ENCODE measurements at regions not wholly inside any gene's neighbourhood (a gene's known extent, or its start where the extent isn't known, plus 50 kb on each side); places are given as distances from the start of the nearest gene placed in this dataset.

DNA sequence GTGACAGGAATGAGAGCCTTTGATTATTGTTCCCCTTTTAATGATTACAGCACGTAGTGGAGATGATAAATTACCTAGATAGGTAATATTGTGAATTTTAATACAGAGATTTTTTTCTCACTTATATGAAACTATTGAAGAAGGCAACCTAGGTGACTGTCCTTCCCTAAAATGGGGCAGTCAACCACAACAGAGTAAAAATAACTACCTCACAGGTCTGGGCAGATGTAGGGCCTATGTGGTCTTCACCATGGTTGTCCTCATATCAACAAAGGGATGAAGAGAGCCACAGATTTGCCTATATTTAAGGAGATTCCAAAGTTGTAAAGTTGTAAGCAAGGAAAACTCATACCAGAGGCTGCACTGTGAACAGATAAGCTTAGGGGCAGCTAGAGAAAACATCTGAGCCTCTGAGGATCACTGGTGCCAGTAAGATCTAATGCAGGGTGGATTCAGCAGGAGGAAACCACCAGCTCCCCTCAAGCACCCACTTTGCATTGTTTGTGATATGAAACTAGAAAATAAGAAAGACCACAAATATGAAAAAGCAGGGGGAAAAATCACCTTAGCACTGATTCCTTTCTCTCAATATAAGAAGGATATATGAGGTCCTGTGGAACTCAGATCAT is 547.9 kb upstream of the GALNTL6 start:
- H3K9me3 ChIP-seq (replicated peaks; ENCODE audit: control insufficient read depth, insufficient read depth, low read length) = peaks cover 2% of the 10 kb centered on the region
- TF ChIP-seq FOS (IDR thresholded peaks at IDR 0.05; ENCODE audit: borderline replicate concordance, insufficient read depth, low read length) (no peak), JUN (IDR thresholded peaks at IDR 0.05; ENCODE audit: borderline replicate concordance, insufficient read depth, insufficient read length, low read depth) (no peak), GATA2 (IDR thresholded peaks at IDR 0.05; ENCODE audit: insufficient read depth, insufficient read length, low read depth, low read length) (no peak), POLR2AphosphoS5 (IDR thresholded peaks at IDR 0.05; ENCODE audit: insufficient read depth, low read depth, low read length) (no peak), POLR2A (IDR thresholded peaks at IDR 0.05; ENCODE audit: low read depth, low read length) (no peak)
- TF ChIP-seq, protein P1, sequence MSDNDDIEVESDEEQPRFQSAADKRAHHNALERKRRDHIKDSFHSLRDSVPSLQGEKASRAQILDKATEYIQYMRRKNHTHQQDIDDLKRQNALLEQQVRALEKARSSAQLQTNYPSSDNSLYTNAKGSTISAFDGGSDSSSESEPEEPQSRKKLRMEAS (IDR thresholded peaks at IDR 0.05; ENCODE audit: insufficient read depth, insufficient read length) = no peak
- TF ChIP-seq, protein P2, sequence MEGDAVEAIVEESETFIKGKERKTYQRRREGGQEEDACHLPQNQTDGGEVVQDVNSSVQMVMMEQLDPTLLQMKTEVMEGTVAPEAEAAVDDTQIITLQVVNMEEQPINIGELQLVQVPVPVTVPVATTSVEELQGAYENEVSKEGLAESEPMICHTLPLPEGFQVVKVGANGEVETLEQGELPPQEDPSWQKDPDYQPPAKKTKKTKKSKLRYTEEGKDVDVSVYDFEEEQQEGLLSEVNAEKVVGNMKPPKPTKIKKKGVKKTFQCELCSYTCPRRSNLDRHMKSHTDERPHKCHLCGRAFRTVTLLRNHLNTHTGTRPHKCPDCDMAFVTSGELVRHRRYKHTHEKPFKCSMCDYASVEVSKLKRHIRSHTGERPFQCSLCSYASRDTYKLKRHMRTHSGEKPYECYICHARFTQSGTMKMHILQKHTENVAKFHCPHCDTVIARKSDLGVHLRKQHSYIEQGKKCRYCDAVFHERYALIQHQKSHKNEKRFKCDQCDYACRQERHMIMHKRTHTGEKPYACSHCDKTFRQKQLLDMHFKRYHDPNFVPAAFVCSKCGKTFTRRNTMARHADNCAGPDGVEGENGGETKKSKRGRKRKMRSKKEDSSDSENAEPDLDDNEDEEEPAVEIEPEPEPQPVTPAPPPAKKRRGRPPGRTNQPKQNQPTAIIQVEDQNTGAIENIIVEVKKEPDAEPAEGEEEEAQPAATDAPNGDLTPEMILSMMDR (IDR thresholded peaks at IDR 0.05; ENCODE audit: extremely low read depth in 1 of 2, insufficient read depth in 1 of 2, low read depth in 1 of 2, low read length in 2 of 2) = no peak
- POLR2A ChIA-PET = no interaction called here
- BruUV-seq (replicated peaks) = no TSS peak
- H3K36me3 ChIP-seq (ENCODE audit: control insufficient read depth in 2 of 2, extremely low read depth in 1 of 2, insufficient read depth in 2 of 2, low read length in 2 of 2) = no peaks in the 10 kb centered on the region
- intact Hi-C loops (cut with micrococcal nuclease) (no loop called here), dilution Hi-C loops (cut with MboI; ENCODE audit: extremely low pct_ligation_motif_present, low sequenced_read_pairs) (no loop called here)
- no peaks in the 10 kb centered on the region for H3K4me1 ChIP-seq (ENCODE audit: control insufficient read depth, extremely low read depth, insufficient read depth, low read length)
- FAIRE-seq = no peak
- no peak overlapping the region for H2AFZ ChIP-seq (ENCODE audit: low read depth, low read length)
- no peaks in the 10 kb centered on the region for H3K79me2 ChIP-seq (ENCODE audit: control insufficient read depth, insufficient read depth, low read length)
- no peak overlapping the region for H3K27ac ChIP-seq (ENCODE audit: insufficient read depth, low read depth, low read length)
- no peaks in the 10 kb centered on the region for H4K20me1 ChIP-seq (replicated peaks; ENCODE audit: control insufficient read depth, extremely low read depth, insufficient read depth, low read length)
- no peaks in the 10 kb centered on the region for H3K27me3 ChIP-seq (ENCODE audit: control insufficient read depth in 2 of 2, insufficient read depth in 2 of 2, low read length in 2 of 2)
- H3K4me3 ChIP-seq (replicated peaks in 1 of 3; ENCODE audit: insufficient read depth in 1 of 3, low read depth in 1 of 3, low read length in 3 of 3) = no peak overlapping the region
- no peak overlapping the region for H3K4me2 ChIP-seq (ENCODE audit: insufficient read depth, low read length)
- CTCF ChIA-PET = no interaction called here
- H3K9ac ChIP-seq (replicated peaks; ENCODE audit: extremely low read depth, insufficient read depth, low read length) = no peak overlapping the region
- H3K9me1 ChIP-seq (replicated peaks; ENCODE audit: control insufficient read depth, extremely low read depth, insufficient read depth, low read length) = no peaks in the 10 kb centered on the region
- DNase-seq (ENCODE audit: low read depth, low spot score) = no peak
